ENCODE measurements at regions not wholly inside any gene's neighbourhood (a gene's known extent, or its start where the extent isn't known, plus 50 kb on each side); places are given as distances from the start of the nearest gene placed in this dataset.
"Not testable (repeated sequence)": the region's sequence is repeated elsewhere in the genome, so short reads cannot be mapped to it uniquely, and the experiment has no call there.

- H3K36me3 ChIP-seq; H3K4me3 ChIP-seq; H3K27ac ChIP-seq; DNase-seq (ENCODE audit: low spot score); H3K9me3 ChIP-seq; H3K4me1 ChIP-seq; H3K27me3 ChIP-seq: not testable (repeated sequence)
Observed at GRCh38 chr1:143728802-143729448, 242.9 kb downstream of the FAM72C start.

- H3K4me1 ChIP-seq, result no peaks in the 10 kb centered on the region
- DNase-seq (ENCODE audit: low spot score), result no peak
- TF ChIP-seq CTCF (IDR thresholded peaks at IDR 0.05), result no peak
- no peak overlapping the region for H3K4me3 ChIP-seq
- H3K27me3 ChIP-seq, result no peaks in the 10 kb centered on the region
- H3K27ac ChIP-seq, result no peak overlapping the region
- no peaks in the 10 kb centered on the region for H3K36me3 ChIP-seq
- no peaks in the 10 kb centered on the region for H3K9me3 ChIP-seq
Observed at GRCh38 chr1:143727263-143727662, 244.5 kb downstream of the FAM72C start.

GRCh38 chr1:143721024-143721373 lies 250.8 kb downstream of the FAM72C start:
- H3K4me1 ChIP-seq, result no peaks in the 10 kb centered on the region
- no peaks in the 10 kb centered on the region for H3K27me3 ChIP-seq
- H3K4me3 ChIP-seq, result no peak overlapping the region
- H3K27ac ChIP-seq, result no peak overlapping the region
- no peaks in the 10 kb centered on the region for H3K36me3 ChIP-seq
- H3K9me3 ChIP-seq, result no peaks in the 10 kb centered on the region
- DNase-seq (ENCODE audit: low spot score), result no peak
- no peak for TF ChIP-seq CTCF (IDR thresholded peaks at IDR 0.05)

GRCh38 chr1:143720087-143721023 lies 251.4 kb downstream of the FAM72C start:
- Histone ChIP-seq H3K4me1 (no peaks in the 10 kb centered on the region), H3K9me3 (no peaks in the 10 kb centered on the region), H3K27ac (no peak overlapping the region), H3K27me3 (no peaks in the 10 kb centered on the region), H3K4me3 (no peak overlapping the region), H3K36me3 (no peaks in the 10 kb centered on the region)
- DNase-seq (ENCODE audit: low spot score), result no peak
- no peak for TF ChIP-seq CTCF (IDR thresholded peaks at IDR 0.05)

GRCh38 chr1:143718524-143718923 lies 253.3 kb downstream of the FAM72C start:
- H3K27ac ChIP-seq, result no peak overlapping the region
- H3K4me3 ChIP-seq, result no peak overlapping the region
- H3K36me3 ChIP-seq, result no peaks in the 10 kb centered on the region
- no peak for DNase-seq (ENCODE audit: low spot score)
- H3K27me3 ChIP-seq, result no peaks in the 10 kb centered on the region
- H3K9me3 ChIP-seq, result no peaks in the 10 kb centered on the region
- no peak for TF ChIP-seq CTCF (IDR thresholded peaks at IDR 0.05)
- H3K4me1 ChIP-seq, result no peaks in the 10 kb centered on the region

- Histone ChIP-seq H3K27me3 (no peaks in the 10 kb centered on the region), H3K4me1 (no peaks in the 10 kb centered on the region)
Observed at GRCh38 chr1:143718021-143718420, 253.8 kb downstream of the FAM72C start.

More at GRCh38 chr1:143718021-143718420, 253.8 kb downstream of the FAM72C start:
- Histone ChIP-seq H3K27ac (no peak overlapping the region), H3K9me3 (no peaks in the 10 kb centered on the region), H3K4me3 (no peak overlapping the region), H3K36me3 (no peaks in the 10 kb centered on the region)
- DNase-seq (ENCODE audit: low spot score), result no peak
- TF ChIP-seq CTCF (IDR thresholded peaks at IDR 0.05), result no peak

Measured in right atrium auricular region (tissue), 2 donors.